HepG2 (cell line): ENCODE measurements at regions not wholly inside any gene's neighbourhood (a gene's known extent, or its start where the extent isn't known, plus 50 kb on each side); places are given as distances from the start of the nearest gene placed in this dataset.

Source experiments
- ATAD3A ChIP-seq: sonication (generic); formaldehyde crosslinking; IDR thresholded peaks from 2 replicates; pipeline ENCODE4 v1.4.0; 2020; ENCODE audit warnings: missing genetic modification reagents
- CBX1 ChIP-seq: IDR thresholded peaks from one replicate; pipeline ENCODE4 v1.6.1; 2016; ENCODE audit warnings: antibody characterized with exemption, low read depth
- CSRNP1 ChIP-seq: sonication (generic); formaldehyde crosslinking; IDR thresholded peaks from 2 replicates; pipeline ENCODE4 v1.8.1; 2023; ENCODE audit warnings: mild to moderate bottlenecking, missing genetic modification reagents
- GTF2F1 ChIP-seq: fragments of 150-350 bp; IDR thresholded peaks from 2 replicates; pipeline ENCODE4 v1.6.1; 2014; ENCODE audit warnings: low read length
- HNF1A ChIP-seq, 2 experiments: sonication (generic) in 1 of 2; formaldehyde crosslinking in 1 of 2; IDR thresholded peaks; 2 replicates each; pipeline versions ENCODE4 v1.4.0 to v1.6.1; 2016 to 2020; ENCODE audit warnings: borderline replicate concordance in 1 of 2, low read depth in 1 of 2, mild to moderate bottlenecking in 1 of 2, missing genetic modification reagents in 1 of 2
- KMT2A ChIP-seq: sonication (generic); formaldehyde crosslinking; IDR thresholded peaks from 2 replicates; pipeline ENCODE4 v1.4.0; 2020; ENCODE audit warnings: missing genetic modification reagents
- NONO ChIP-seq, 2 experiments: fragments of 450-650 bp in 1 of 2; sonication (generic) in 1 of 2; formaldehyde crosslinking in 1 of 2; IDR thresholded peaks in 1 of 2; conservative IDR thresholded peaks in 1 of 2; 2 replicates each; pipeline versions ENCODE4 v1.6.1 to v1.8.0; 2017 to 2022; ENCODE audit warnings: mild to moderate bottlenecking in 1 of 2, missing genetic modification reagents in 1 of 2, moderate library complexity in 1 of 2
- PAXIP1 ChIP-seq: sonication (generic); formaldehyde crosslinking; conservative IDR thresholded peaks from 2 replicates; pipeline ENCODE4 v1.4.0; 2020; ENCODE audit warnings: mild to moderate bottlenecking, missing genetic modification reagents, moderate library complexity
- PLRG1 ChIP-seq: fragments of 450-650 bp; conservative IDR thresholded peaks from 2 replicates; pipeline ENCODE4 v1.6.1; 2016
- POLR2AphosphoS2 ChIP-seq: IDR thresholded peaks from 2 replicates; pipeline ENCODE4 v1.6.1; 2011; ENCODE audit warnings: low read depth, low read length, improper control_type of control experiment
- PRDM4 ChIP-seq: sonication (generic); formaldehyde crosslinking; IDR thresholded peaks from 2 replicates; pipeline ENCODE4 v1.9.0; 2021; ENCODE audit warnings: missing genetic modification reagents, borderline replicate concordance
- ZFP41 ChIP-seq: sonication (generic); formaldehyde crosslinking; IDR thresholded peaks from 2 replicates; pipeline ENCODE4 v1.4.0; 2020; ENCODE audit warnings: mild to moderate bottlenecking, missing genetic modification reagents, borderline replicate concordance
- ZFP62 ChIP-seq: sonication (generic); formaldehyde crosslinking; IDR thresholded peaks from 2 replicates; pipeline ENCODE4 v1.4.0; 2020; ENCODE audit warnings: missing genetic modification reagents
- ZFY ChIP-seq: sonication (generic); formaldehyde crosslinking; IDR thresholded peaks from 2 replicates; pipeline ENCODE4 v1.4.0; 2020; ENCODE audit warnings: missing genetic modification reagents
- ZNF543 ChIP-seq: sonication (generic); formaldehyde crosslinking; IDR thresholded peaks from 2 replicates; pipeline ENCODE4 v1.4.0; 2020; ENCODE audit warnings: mild to moderate bottlenecking, missing genetic modification reagents
- ZNF737 ChIP-seq: sonication (generic); formaldehyde crosslinking; IDR thresholded peaks from 2 replicates; pipeline ENCODE4 v1.5.0; 2020; ENCODE audit warnings: missing genetic modification reagents, mild to moderate bottlenecking, borderline replicate concordance
- ZNF790 ChIP-seq: sonication (generic); formaldehyde crosslinking; IDR thresholded peaks from 2 replicates; pipeline ENCODE4 v1.8.0; 2022; ENCODE audit warnings: missing genetic modification reagents, mild to moderate bottlenecking, borderline replicate concordance

GRCh38 chr6:139480356-139481165 lies 106.1 kb upstream of the CITED2 start (continued):
- TF ChIP-seq PRDM4 (CRISPR knock-in tag) (no peak), PAXIP1 (CRISPR knock-in tag) (peak; percentile 92), ZNF790 (CRISPR knock-in tag) (no peak), GTF2F1 (no peak), ZNF543 (CRISPR knock-in tag) (no peak), CSRNP1 (CRISPR knock-in tag) (no peak), KMT2A (CRISPR knock-in tag) (0 out of 2 replicates have a peak, but pooled peaks have one; percentile 48), ZFY (peak; percentile 47), PLRG1 (no peak), NONO (IDR thresholded peaks at IDR 0.05) (no peak), NONO (CRISPR knock-in tag; conservative IDR thresholded peaks at IDR 0.05) (peak; percentile 96), HNF1A (IDR thresholded peaks at IDR 0.05; ENCODE audit: low read depth) (peak; percentile 55; the same call in 1 of the 2 replicates), HNF1A (CRISPR knock-in tag; IDR thresholded peaks at IDR 0.05; ENCODE audit: borderline replicate concordance) (peak; percentile 85; the same call in 1 of the 2 replicates), ZFP62 (CRISPR knock-in tag) (no peak), ATAD3A (CRISPR knock-in tag) (no peak), CBX1 (no peak), ZNF737 (CRISPR knock-in tag) (no peak), ZFP41 (CRISPR knock-in tag) (no peak), POLR2AphosphoS2 (no peak)
